ENCODE measurements at regions not wholly inside any gene's neighbourhood (a gene's known extent, or its start where the extent isn't known, plus 50 kb on each side); places are given as distances from the start of the nearest gene placed in this dataset.

DNA sequence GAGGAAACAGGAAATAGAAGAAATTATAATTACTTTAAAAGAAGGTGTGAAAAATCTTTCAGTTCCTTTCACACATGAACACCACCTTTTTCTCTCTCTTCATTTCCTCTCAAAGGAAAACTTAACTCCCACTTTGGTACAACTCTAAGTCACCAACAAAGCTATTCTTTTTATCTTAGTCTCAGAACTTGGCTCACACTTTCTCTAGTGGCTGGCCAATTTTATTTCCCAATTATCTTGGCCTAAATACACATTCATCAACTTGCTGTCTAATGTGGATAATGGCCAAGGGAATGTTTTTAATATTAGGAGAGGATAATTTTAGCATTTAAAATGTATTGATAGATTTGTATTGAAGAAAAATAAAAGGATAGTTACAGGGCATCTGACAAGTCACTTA, 64.5 kb upstream of the NAV3 start:
- in situ Hi-C loops (cut with MboI; ENCODE audit: low pct_unique_long_range_greater_than_20kb, low sequenced_read_pairs, unreplicated experiment): no loop called here
- TF ChIP-seq CTCF (IDR thresholded peaks at IDR 0.05; ENCODE audit: extremely low read depth, insufficient read depth, missing control alignments): no peak
- no peak for DNase-seq (ENCODE audit: low spot score)

GRCh38 chr12:77761286-77761685, 69.4 kb upstream of the NAV3 start:
- no peak for DNase-seq (ENCODE audit: low spot score)
- in situ Hi-C loops (cut with MboI; ENCODE audit: low pct_unique_long_range_greater_than_20kb, low sequenced_read_pairs, unreplicated experiment): no loop called here
- no peak for TF ChIP-seq CTCF (IDR thresholded peaks at IDR 0.05; ENCODE audit: extremely low read depth, insufficient read depth, missing control alignments)

GRCh38 chr12:77760271-77761025, 70.2 kb upstream of the NAV3 start:
- no peak for DNase-seq (ENCODE audit: low spot score)
- in situ Hi-C loops (cut with MboI; ENCODE audit: low pct_unique_long_range_greater_than_20kb, low sequenced_read_pairs, unreplicated experiment): no loop called here
- TF ChIP-seq CTCF (IDR thresholded peaks at IDR 0.05; ENCODE audit: extremely low read depth, insufficient read depth, missing control alignments): no peak

DNA sequence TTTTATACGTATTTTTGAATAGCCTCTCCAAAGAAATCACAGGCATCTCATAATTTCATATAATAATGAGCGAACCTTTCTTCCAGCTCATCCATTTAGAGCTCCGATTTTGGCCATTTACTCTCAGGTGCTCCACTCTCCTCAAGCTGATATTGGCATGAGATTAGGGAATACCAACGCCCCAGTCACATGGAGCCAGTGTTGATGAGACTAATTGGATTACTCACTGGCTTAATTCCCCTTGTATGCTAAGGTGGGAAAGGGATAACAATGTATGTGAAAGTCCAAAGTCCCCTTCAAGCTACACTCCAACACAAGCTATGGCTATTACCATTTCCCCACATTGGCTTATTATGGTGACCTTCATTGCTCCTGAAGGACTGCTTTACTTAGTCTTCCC, 76.6 kb upstream of the NAV3 start:
- no peak for DNase-seq (ENCODE audit: low spot score)
- in situ Hi-C loops (cut with MboI; ENCODE audit: low pct_unique_long_range_greater_than_20kb, low sequenced_read_pairs, unreplicated experiment): no loop called here
- TF ChIP-seq CTCF (IDR thresholded peaks at IDR 0.05; ENCODE audit: extremely low read depth, insufficient read depth, missing control alignments): no peak

- DNase-seq (ENCODE audit: low spot score): no peak
- TF ChIP-seq CTCF (IDR thresholded peaks at IDR 0.05; ENCODE audit: extremely low read depth, insufficient read depth, missing control alignments): no peak
- in situ Hi-C loops (cut with MboI; ENCODE audit: low pct_unique_long_range_greater_than_20kb, low sequenced_read_pairs, unreplicated experiment): no loop called here
Measured at GRCh38 chr12:77751939-77752338, 78.8 kb upstream of the NAV3 start.

DNA sequence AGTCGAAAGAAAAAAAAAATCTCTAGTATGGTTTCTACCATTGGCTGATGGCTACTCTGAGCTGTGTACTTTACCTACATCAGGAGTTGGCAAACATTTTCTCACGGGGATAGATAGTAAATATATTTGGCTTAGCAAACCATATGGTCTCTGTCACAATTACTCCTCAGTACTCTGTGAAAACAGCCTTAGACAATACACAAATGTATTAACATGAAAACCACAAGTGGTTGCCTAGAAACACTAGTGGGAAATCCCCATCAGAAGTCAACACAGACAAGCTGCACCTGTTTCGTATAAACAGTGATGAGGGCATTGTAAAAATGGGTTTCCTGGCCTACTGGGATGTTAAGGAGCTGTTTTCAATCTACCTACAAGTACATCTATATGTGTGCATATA, 84.6 kb upstream of the NAV3 start:
- peak; percentile 48 for DNase-seq (ENCODE audit: low spot score)

More for the DNA sequence above, 84.6 kb upstream of the NAV3 start:
- in situ Hi-C loops (cut with MboI; ENCODE audit: low pct_unique_long_range_greater_than_20kb, low sequenced_read_pairs, unreplicated experiment): no loop called here
- TF ChIP-seq CTCF (IDR thresholded peaks at IDR 0.05; ENCODE audit: extremely low read depth, insufficient read depth, missing control alignments): no peak
